Endodermal cell (in vitro differentiated cells): ENCODE measurements at regions not wholly inside any gene's neighbourhood (a gene's known extent, or its start where the extent isn't known, plus 50 kb on each side); places are given as distances from the start of the nearest gene placed in this dataset.

Experiments used
- DNase-seq: peaks from one replicate; pipeline ENCODE4 v3.0.0-alpha.2; 2017
- H3K27ac ChIP-seq: 2 replicates; pipeline ENCODE4 v1.5.1; 2013; ENCODE audit warnings: mild to moderate bottlenecking, low read depth, low read length, moderate library complexity
- H3K27me3 ChIP-seq: 2 replicates; pipeline ENCODE4 v1.6.1; 2013; ENCODE audit warnings: mild to moderate bottlenecking, low read length, moderate library complexity; ENCODE audit not compliant: insufficient read depth, control insufficient read depth, poor library complexity, severe bottlenecking
- H3K36me3 ChIP-seq: 2 replicates; pipeline ENCODE4 v1.7.0; 2013; ENCODE audit warnings: mild to moderate bottlenecking, low read length, moderate library complexity; ENCODE audit not compliant: control insufficient read depth, insufficient read depth
- H3K4me1 ChIP-seq: one replicate; pipeline ENCODE4 v1.7.0; 2013; ENCODE audit warnings: low read length; ENCODE audit not compliant: control insufficient read depth, insufficient read depth
- H3K4me3 ChIP-seq: 2 replicates; pipeline ENCODE4 v1.5.1; 2013; ENCODE audit warnings: mild to moderate bottlenecking, low read length, moderate library complexity
- H3K9ac ChIP-seq: 2 replicates; pipeline ENCODE4 v1.6.1; 2013; ENCODE audit warnings: mild to moderate bottlenecking, low read length, moderate library complexity; ENCODE audit not compliant: poor library complexity, severe bottlenecking; ENCODE audit errors: extremely low read depth
- H3K9me3 ChIP-seq: 2 replicates; pipeline ENCODE4 v1.6.1; 2013; ENCODE audit warnings: mild to moderate bottlenecking, low read length, moderate library complexity; ENCODE audit not compliant: control insufficient read depth
- H3K27ac Mint-ChIP-seq: 2 replicates; pipeline ENCODE4 v1.8.0; 2020; ENCODE audit warnings: mixed read lengths
- H3K27me3 Mint-ChIP-seq: 2 replicates; pipeline ENCODE4 v1.8.0; 2021; ENCODE audit warnings: mild to moderate bottlenecking, mixed read lengths; ENCODE audit not compliant: insufficient read depth
- H3K36me3 Mint-ChIP-seq: 2 replicates; pipeline ENCODE4 v1.8.0; 2020; ENCODE audit warnings: low read depth, mixed read lengths
- H3K4me1 Mint-ChIP-seq: 2 replicates; pipeline ENCODE4 v1.8.0; 2020; ENCODE audit warnings: mixed read lengths
- H3K4me3 Mint-ChIP-seq: 2 replicates; pipeline ENCODE4 v1.8.0; 2020; ENCODE audit warnings: mild to moderate bottlenecking, moderate library complexity, mixed read lengths
- H3K9me3 Mint-ChIP-seq: 2 replicates; pipeline ENCODE4 v1.8.0; 2020; ENCODE audit warnings: mild to moderate bottlenecking, mixed read lengths
- WGBS, 2 experiments: methylation state at CpG; one replicate each; pipeline versions ENCODE4 v1.1.5 to v1.1.7; 2013; ENCODE audit warnings: missing lambda C conversion rate in 2 of 2, mixed read lengths in 1 of 2; ENCODE audit not compliant: insufficient coverage in 1 of 2, insufficient read length in 1 of 2; 5-methylcytosine and 5-hydroxymethylcytosine counted together
- TF ChIP-seq, protein P1 (sequence below): fragments of 200-600 bp; sonication (generic); conservative IDR thresholded peaks from 2 replicates; pipeline ENCODE4 v1.5.0; 2021; ENCODE audit warnings: antibody characterized with exemption, mild to moderate bottlenecking

DNA sequence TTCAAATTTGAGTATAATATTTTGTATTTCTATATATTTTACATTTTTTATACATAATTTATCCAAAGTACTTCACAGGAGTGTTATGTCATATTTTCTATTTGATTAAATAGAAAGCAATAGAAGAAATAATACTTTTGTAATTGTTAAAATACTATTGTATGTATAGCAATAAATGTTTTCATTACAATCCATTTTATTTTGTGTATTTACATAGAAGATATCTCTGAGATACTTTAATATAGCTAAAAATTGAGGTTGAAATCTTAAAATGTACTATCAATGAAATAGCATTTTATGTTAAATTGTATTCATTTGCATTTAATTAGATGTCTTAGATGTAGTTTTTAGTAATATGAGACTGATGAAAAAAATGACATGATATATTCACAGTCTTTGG is 1109.6 kb upstream of the MIR17HG start:
- no peaks in the 10 kb centered on the region for H3K9me3 ChIP-seq
- Mint-ChIP-seq H3K27ac (no peak overlapping the region), H3K9me3 (no peaks in the 10 kb centered on the region), H3K4me1 (peaks cover 3% of the 10 kb centered on the region), H3K4me3 (no peak overlapping the region), H3K27me3 (no peaks in the 10 kb centered on the region), H3K36me3 (no peaks in the 10 kb centered on the region)
- TF ChIP-seq, protein P1, sequence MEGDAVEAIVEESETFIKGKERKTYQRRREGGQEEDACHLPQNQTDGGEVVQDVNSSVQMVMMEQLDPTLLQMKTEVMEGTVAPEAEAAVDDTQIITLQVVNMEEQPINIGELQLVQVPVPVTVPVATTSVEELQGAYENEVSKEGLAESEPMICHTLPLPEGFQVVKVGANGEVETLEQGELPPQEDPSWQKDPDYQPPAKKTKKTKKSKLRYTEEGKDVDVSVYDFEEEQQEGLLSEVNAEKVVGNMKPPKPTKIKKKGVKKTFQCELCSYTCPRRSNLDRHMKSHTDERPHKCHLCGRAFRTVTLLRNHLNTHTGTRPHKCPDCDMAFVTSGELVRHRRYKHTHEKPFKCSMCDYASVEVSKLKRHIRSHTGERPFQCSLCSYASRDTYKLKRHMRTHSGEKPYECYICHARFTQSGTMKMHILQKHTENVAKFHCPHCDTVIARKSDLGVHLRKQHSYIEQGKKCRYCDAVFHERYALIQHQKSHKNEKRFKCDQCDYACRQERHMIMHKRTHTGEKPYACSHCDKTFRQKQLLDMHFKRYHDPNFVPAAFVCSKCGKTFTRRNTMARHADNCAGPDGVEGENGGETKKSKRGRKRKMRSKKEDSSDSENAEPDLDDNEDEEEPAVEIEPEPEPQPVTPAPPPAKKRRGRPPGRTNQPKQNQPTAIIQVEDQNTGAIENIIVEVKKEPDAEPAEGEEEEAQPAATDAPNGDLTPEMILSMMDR: no peak
- no peak overlapping the region for H3K9ac ChIP-seq
- no peak overlapping the region for H3K27ac ChIP-seq
- no peaks in the 10 kb centered on the region for H3K36me3 ChIP-seq
- H3K4me3 ChIP-seq: no peak overlapping the region
- DNase-seq: no peak
- H3K27me3 ChIP-seq: no peaks in the 10 kb centered on the region
- no peaks in the 10 kb centered on the region for H3K4me1 ChIP-seq

DNA sequence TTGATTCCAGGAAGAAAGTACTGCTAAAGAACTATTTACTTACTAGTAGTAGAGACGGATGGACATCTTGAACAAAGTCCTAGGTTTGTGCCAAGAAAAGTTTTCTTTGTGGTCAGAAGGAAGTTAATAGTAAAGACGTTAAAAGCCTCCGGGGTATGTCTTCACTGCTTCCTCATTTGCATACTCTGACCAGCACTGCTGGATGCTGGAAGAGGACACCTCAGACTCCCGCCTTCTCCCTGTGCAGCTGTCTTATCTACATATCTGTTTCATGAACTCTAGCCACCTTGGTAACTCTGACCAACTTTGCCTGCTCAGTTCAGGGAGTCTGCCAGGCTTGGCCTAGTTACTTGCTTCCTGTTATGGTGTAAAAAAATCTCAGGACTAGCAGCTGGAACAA is 1109.1 kb upstream of the MIR17HG start:
- no peak overlapping the region for H3K4me3 Mint-ChIP-seq
- TF ChIP-seq, protein P1: no peak
- whole genome bisulfite sequencing, 2 experiments: 35 to 82% methylated on average over 2 to 4 of the region's 4 CpGs

DNA sequence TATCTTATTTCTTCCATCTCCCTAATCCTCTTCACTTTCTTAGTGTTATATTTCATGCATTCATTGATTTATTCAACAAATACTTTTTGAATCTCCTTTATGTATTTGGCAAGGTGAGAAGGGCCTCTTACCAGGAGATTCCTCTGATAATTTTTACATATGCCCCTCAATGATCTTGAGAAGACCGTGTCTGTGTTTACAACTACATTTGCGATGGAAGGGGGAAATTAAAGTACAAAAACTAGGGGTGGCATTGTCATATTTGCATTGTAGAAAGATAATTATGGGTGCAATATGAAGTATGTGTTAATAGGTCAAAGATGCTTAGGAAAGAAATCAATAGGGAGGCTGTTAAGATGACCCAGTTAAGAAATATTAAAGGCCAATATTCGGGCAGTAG is 1108.4 kb upstream of the MIR17HG start:
- WGBS, 2 experiments: 93% methylated on average over 3 of the region's 3 CpGs; no CpG with 5 or more reads in 1 of the 2 experiments
- TF ChIP-seq, protein P1: no peak

More for the DNA sequence above, 1109.1 kb upstream of the MIR17HG start:
- H3K4me1 ChIP-seq: no peaks in the 10 kb centered on the region
- H3K27me3 Mint-ChIP-seq: no peaks in the 10 kb centered on the region
- no peak overlapping the region for H3K27ac Mint-ChIP-seq
- peak; percentile 51 for DNase-seq
- no peak overlapping the region for H3K9ac ChIP-seq
- no peaks in the 10 kb centered on the region for H3K27me3 ChIP-seq
- H3K36me3 Mint-ChIP-seq: no peaks in the 10 kb centered on the region
- no peaks in the 10 kb centered on the region for H3K36me3 ChIP-seq
- no peak overlapping the region for H3K27ac ChIP-seq
- H3K9me3 ChIP-seq: no peaks in the 10 kb centered on the region
- peaks cover 3% of the 10 kb centered on the region for H3K4me1 Mint-ChIP-seq
- H3K4me3 ChIP-seq: no peak overlapping the region
- no peaks in the 10 kb centered on the region for H3K9me3 Mint-ChIP-seq

More for the DNA sequence above, 1108.4 kb upstream of the MIR17HG start:
- Histone ChIP-seq H3K4me1 (no peaks in the 10 kb centered on the region), H3K27me3 (no peaks in the 10 kb centered on the region), H3K27ac (no peak overlapping the region), H3K4me3 (no peak overlapping the region), H3K9me3 (no peaks in the 10 kb centered on the region), H3K9ac (no peak overlapping the region), H3K36me3 (no peaks in the 10 kb centered on the region)
- no peaks in the 10 kb centered on the region for H3K27me3 Mint-ChIP-seq
- no peak overlapping the region for H3K4me3 Mint-ChIP-seq
- H3K27ac Mint-ChIP-seq: no peak overlapping the region
- H3K36me3 Mint-ChIP-seq: no peaks in the 10 kb centered on the region
- DNase-seq: no peak
- H3K4me1 Mint-ChIP-seq: peaks cover 3% of the 10 kb centered on the region
- no peaks in the 10 kb centered on the region for H3K9me3 Mint-ChIP-seq
